Fibroblast of pulmonary artery (primary cell): ENCODE measurements at regions not wholly inside any gene's neighbourhood (a gene's known extent, or its start where the extent isn't known, plus 50 kb on each side); places are given as distances from the start of the nearest gene placed in this dataset.

Source experiments
- DNase-seq: peaks from one replicate; pipeline ENCODE4 v3.0.0-alpha.2; 2010; ENCODE audit warnings: low read depth
- H3K4me3 ChIP-seq: replicated peaks from 2 replicates; pipeline ENCODE4 v1.5.1; 2011; ENCODE audit warnings: low read depth, mild to moderate bottlenecking, control low read depth, low read length, moderate library complexity
- CTCF ChIP-seq: IDR thresholded peaks from 2 replicates; pipeline ENCODE4 v1.5.1; 2011; ENCODE audit warnings: mild to moderate bottlenecking, control low read depth, low read length, inconsistent platforms; ENCODE audit errors: missing control alignments

DNA sequence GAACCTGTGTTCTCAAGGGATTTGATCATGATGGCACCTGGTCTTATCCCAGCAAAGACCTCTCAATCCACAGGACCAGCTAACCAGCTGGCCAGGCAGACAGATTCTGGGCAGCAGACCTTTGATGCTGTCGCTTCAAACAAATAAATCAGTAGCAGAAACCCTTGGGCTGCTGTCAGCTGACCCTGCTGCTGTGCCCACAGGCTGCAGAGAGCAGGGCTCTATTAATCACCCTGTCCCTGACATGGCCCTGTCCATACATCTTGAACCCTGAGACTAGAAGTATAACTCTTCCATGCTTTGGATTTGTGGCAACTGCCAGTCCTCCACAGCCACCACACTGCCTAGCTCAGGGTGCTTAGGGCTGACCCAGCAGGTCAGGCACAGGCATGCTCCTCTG, 244.1 kb upstream of the PODXL start:
- no peak overlapping the region for H3K4me3 ChIP-seq
- DNase-seq: no peak
- TF ChIP-seq CTCF: no peak

- DNase-seq: no peak
- no peak overlapping the region for H3K4me3 ChIP-seq
- TF ChIP-seq CTCF: no peak
Observed at GRCh38 chr7:131800008-131800407, 243.6 kb upstream of the PODXL start.

DNA sequence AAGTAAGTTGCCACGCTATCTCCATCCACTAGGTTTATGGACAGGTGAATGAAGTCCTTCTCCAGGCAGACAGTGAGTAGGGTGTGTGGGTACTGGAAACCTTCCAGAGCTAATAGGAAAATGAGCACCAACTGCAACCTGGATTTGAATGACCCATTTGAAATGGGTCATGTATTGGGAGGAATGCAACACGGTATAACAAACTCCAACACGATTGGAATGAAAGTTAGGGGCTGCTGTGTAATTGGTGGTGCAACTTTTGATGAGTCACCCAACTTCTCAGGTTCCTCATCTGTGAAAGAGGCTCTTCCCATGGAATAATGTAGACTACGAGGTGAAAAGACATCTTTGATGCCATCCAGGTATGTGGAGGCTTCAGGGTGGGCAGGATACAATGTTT, 241.4 kb upstream of the PODXL start:
- no peak for TF ChIP-seq CTCF
- H3K4me3 ChIP-seq: no peak overlapping the region
- DNase-seq: no peak

DNA sequence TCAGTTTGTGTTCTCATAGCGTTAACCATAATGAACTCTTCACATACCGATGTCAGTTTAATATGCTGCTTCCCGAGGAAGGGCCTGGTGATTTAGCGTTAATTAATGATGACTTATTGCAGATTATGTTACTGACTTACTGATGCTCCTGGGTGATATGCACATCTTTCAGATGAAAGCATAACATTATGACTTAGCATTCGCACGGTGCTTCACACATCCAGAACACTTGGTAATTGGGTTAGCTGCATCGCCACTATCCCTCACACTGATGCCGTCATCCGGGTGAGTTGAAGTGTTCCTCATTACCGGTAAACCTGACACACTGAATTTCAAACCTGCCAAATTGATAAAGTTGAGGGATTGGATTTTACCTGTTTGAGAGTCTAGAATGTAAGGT, 239.0 kb upstream of the PODXL start:
- no peak for TF ChIP-seq CTCF
- DNase-seq: no peak
- no peak overlapping the region for H3K4me3 ChIP-seq

GRCh38 chr7:131792311-131792710, 235.9 kb upstream of the PODXL start:
- TF ChIP-seq CTCF: no peak
- H3K4me3 ChIP-seq: no peak overlapping the region
- no peak for DNase-seq

- no peak for TF ChIP-seq CTCF
- no peak overlapping the region for H3K4me3 ChIP-seq
- DNase-seq: no peak
Observed at GRCh38 chr7:131787101-131787500, 230.7 kb upstream of the PODXL start.

DNA sequence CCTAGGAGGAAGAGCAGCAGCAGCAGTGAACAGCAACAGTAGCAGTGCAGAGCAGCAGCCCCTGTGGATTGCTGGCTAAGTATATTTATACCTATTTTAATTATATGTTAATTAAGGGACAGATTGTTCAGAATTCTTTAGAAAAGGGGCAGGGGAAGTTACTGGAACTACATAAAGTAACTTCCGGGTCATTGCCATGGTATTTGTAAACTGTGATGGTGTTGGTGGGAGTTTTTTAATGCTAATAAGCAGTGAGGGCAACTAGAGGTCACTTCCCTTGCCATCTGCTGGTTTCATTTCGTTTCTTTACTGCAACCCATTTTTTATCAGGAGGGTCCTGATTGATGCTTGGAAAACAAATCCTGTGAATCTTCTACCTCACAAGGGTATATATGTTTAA, 229.8 kb upstream of the PODXL start:
- H3K4me3 ChIP-seq: no peak overlapping the region
- no peak for TF ChIP-seq CTCF
- DNase-seq: no peak
